OCI-LY3 (cell line): ENCODE measurements at regions not wholly inside any gene's neighbourhood (a gene's known extent, or its start where the extent isn't known, plus 50 kb on each side); places are given as distances from the start of the nearest gene placed in this dataset.

Source experiments
- H2AFZ ChIP-seq: fragments of 200-600, 300-600 bp; shearing (Covaris generic); 2 replicates; pipeline ENCODE4 v1.6.0; 2014; ENCODE audit warnings: antibody characterized with exemption, low read depth, low read length
- H3K27ac ChIP-seq: fragments of 200-600, 300-600 bp; sonication (generic); 2 replicates; pipeline ENCODE4 v1.5.1; 2014; ENCODE audit warnings: mild to moderate bottlenecking, low read length, moderate library complexity, mixed read lengths
- H3K27me3 ChIP-seq: fragments of 200-600, 300-600 bp; sonication (generic); 2 replicates; pipeline ENCODE4 v1.6.1; 2014; ENCODE audit warnings: low read depth, low read length, mixed read lengths
- H3K36me3 ChIP-seq: fragments of 200-600, 300-600 bp; sonication (generic); replicated peaks from 2 replicates; pipeline ENCODE3; 2014; ENCODE audit warnings: low read depth, low read length, mixed read lengths
- H3K4me1 ChIP-seq: fragments of 300-600, 200-600 bp; sonication (generic); 2 replicates; pipeline ENCODE4 v1.6.1; 2014; ENCODE audit warnings: low read length, mixed read lengths
- H3K4me2 ChIP-seq: fragments of 200-600, 300-600 bp; sonication (generic); 2 replicates; pipeline ENCODE4 v1.6.1; 2014; ENCODE audit warnings: low read length, mixed read lengths
- H3K4me3 ChIP-seq: fragments of 300-600, 200-600 bp; sonication (generic); 2 replicates; pipeline ENCODE4 v1.5.1; 2014; ENCODE audit warnings: antibody characterized with exemption, mild to moderate bottlenecking, low read length, moderate library complexity
- H3K79me2 ChIP-seq: fragments of 300-600, 200-600 bp; shearing (Covaris generic); 2 replicates; pipeline ENCODE4 v1.6.1; 2014; ENCODE audit warnings: mild to moderate bottlenecking, low read length, mixed read lengths
- H3K9ac ChIP-seq: fragments of 300-600, 200-600 bp; shearing (Covaris generic); 2 replicates; pipeline ENCODE4 v1.6.0; 2014; ENCODE audit warnings: mild to moderate bottlenecking, low read length, moderate library complexity
- H3K9me3 ChIP-seq: fragments of 200-600, 300-600 bp; shearing (Covaris generic); 2 replicates; pipeline ENCODE4 v1.6.1; 2014; ENCODE audit warnings: low read length, mixed read lengths; ENCODE audit not compliant: insufficient read depth
- H4K20me1 ChIP-seq: fragments of 200-600, 300-600 bp; sonication (generic); 2 replicates; pipeline ENCODE4 v1.6.1; 2016; ENCODE audit warnings: low read length, mixed read lengths; ENCODE audit not compliant: insufficient read depth
- EZH2phosphoT487 ChIP-seq: fragments of 200-600 bp; shearing (Covaris generic); IDR thresholded peaks from 2 replicates; pipeline ENCODE4 v1.6.1; 2018; ENCODE audit warnings: antibody characterized with exemption, mixed run types, low read depth
- TF ChIP-seq, protein P1 (sequence below): fragments of 200-600, 300-600 bp; sonication (generic); IDR thresholded peaks from 2 replicates; pipeline ENCODE4 v1.5.1; 2014; ENCODE audit warnings: antibody characterized with exemption, low read length, low read depth

GRCh38 chr9:73810585-73811215 is 659.0 kb downstream of the ANXA1 start:
- H3K79me2 ChIP-seq = no peaks in the 10 kb centered on the region
- H4K20me1 ChIP-seq = no peaks in the 10 kb centered on the region
- H3K27me3 ChIP-seq = no peaks in the 10 kb centered on the region
- H3K4me2 ChIP-seq = no peak overlapping the region
- no peaks in the 10 kb centered on the region for H3K36me3 ChIP-seq
- no peak overlapping the region for H3K27ac ChIP-seq
- no peaks in the 10 kb centered on the region for H3K9me3 ChIP-seq
- no peak overlapping the region for H2AFZ ChIP-seq
- no peak for TF ChIP-seq EZH2phosphoT487
- TF ChIP-seq, protein P1, sequence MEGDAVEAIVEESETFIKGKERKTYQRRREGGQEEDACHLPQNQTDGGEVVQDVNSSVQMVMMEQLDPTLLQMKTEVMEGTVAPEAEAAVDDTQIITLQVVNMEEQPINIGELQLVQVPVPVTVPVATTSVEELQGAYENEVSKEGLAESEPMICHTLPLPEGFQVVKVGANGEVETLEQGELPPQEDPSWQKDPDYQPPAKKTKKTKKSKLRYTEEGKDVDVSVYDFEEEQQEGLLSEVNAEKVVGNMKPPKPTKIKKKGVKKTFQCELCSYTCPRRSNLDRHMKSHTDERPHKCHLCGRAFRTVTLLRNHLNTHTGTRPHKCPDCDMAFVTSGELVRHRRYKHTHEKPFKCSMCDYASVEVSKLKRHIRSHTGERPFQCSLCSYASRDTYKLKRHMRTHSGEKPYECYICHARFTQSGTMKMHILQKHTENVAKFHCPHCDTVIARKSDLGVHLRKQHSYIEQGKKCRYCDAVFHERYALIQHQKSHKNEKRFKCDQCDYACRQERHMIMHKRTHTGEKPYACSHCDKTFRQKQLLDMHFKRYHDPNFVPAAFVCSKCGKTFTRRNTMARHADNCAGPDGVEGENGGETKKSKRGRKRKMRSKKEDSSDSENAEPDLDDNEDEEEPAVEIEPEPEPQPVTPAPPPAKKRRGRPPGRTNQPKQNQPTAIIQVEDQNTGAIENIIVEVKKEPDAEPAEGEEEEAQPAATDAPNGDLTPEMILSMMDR = no peak
- H3K4me1 ChIP-seq = no peaks in the 10 kb centered on the region
- no peak overlapping the region for H3K9ac ChIP-seq
- no peak overlapping the region for H3K4me3 ChIP-seq

DNA sequence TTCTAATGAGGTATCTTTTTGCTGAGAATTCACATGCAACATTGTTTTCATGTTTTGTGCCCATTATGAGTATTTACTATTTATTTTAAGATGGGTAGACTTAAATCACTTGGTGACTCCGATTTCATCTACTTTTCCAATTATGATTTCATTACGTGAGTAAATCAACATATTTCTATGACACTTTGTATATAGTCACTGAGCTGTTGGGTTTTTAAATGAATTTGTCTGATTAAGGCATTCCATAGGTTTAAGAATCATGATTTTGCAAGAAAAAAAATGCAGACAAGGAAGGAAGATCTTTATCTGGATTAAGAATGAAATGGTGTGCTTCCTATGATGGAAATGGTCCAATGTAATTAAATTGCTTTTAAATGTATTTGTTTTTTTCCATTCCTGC is 661.9 kb downstream of the ANXA1 start:
- H3K4me3 ChIP-seq = no peak overlapping the region
- H3K27me3 ChIP-seq = no peaks in the 10 kb centered on the region
- H4K20me1 ChIP-seq = no peaks in the 10 kb centered on the region
- H2AFZ ChIP-seq = no peak overlapping the region
- H3K4me1 ChIP-seq = no peaks in the 10 kb centered on the region
- H3K36me3 ChIP-seq = no peaks in the 10 kb centered on the region
- no peak overlapping the region for H3K4me2 ChIP-seq
- H3K9me3 ChIP-seq = no peaks in the 10 kb centered on the region
- no peak overlapping the region for H3K27ac ChIP-seq
- TF ChIP-seq EZH2phosphoT487 = no peak
- TF ChIP-seq, protein P1 = no peak
- no peak overlapping the region for H3K9ac ChIP-seq
- no peaks in the 10 kb centered on the region for H3K79me2 ChIP-seq

- Histone ChIP-seq H3K27me3 (no peaks in the 10 kb centered on the region), H3K4me2 (no peak overlapping the region), H3K9ac (no peak overlapping the region), H3K9me3 (no peaks in the 10 kb centered on the region), H3K79me2 (no peaks in the 10 kb centered on the region), H2AFZ (no peak overlapping the region), H3K4me1 (no peaks in the 10 kb centered on the region), H4K20me1 (no peaks in the 10 kb centered on the region), H3K4me3 (no peak overlapping the region), H3K36me3 (no peaks in the 10 kb centered on the region), H3K27ac (no peak overlapping the region)
- TF ChIP-seq, protein P1 = no peak
- no peak for TF ChIP-seq EZH2phosphoT487
Measured at GRCh38 chr9:73816905-73817304, 665.2 kb downstream of the ANXA1 start.

GRCh38 chr9:73824671-73825070 is 672.5 kb upstream of the RORB start:
- no peaks in the 10 kb centered on the region for H3K36me3 ChIP-seq
- no peaks in the 10 kb centered on the region for H3K9me3 ChIP-seq
- H3K4me3 ChIP-seq = no peak overlapping the region
- H2AFZ ChIP-seq = no peak overlapping the region
- no peaks in the 10 kb centered on the region for H3K4me1 ChIP-seq
- H3K79me2 ChIP-seq = no peaks in the 10 kb centered on the region
- TF ChIP-seq EZH2phosphoT487 = no peak
- TF ChIP-seq, protein P1 = no peak
- H3K27me3 ChIP-seq = no peaks in the 10 kb centered on the region
- no peaks in the 10 kb centered on the region for H4K20me1 ChIP-seq
- H3K4me2 ChIP-seq = no peak overlapping the region
- H3K27ac ChIP-seq = no peak overlapping the region
- no peak overlapping the region for H3K9ac ChIP-seq
